ENCODE measurements at regions not wholly inside any gene's neighbourhood (a gene's known extent, or its start where the extent isn't known, plus 50 kb on each side); places are given as distances from the start of the nearest gene placed in this dataset.

- Histone ChIP-seq H3K9ac (ENCODE audit: insufficient read length, low read depth) (no peak overlapping the region), H3K27me3 (ENCODE audit: insufficient read depth, insufficient read length) (no peaks in the 10 kb centered on the region), H3K9me3 (ENCODE audit: insufficient read depth, low read length) (peaks cover 4% of the 10 kb centered on the region; the same call in 1 of the 2 replicates), H3K36me3 (ENCODE audit: insufficient read depth, insufficient read length, low read length) (no peaks in the 10 kb centered on the region), H3K4me1 (ENCODE audit: insufficient read depth, insufficient read length) (no peaks in the 10 kb centered on the region), H3K4me3 (ENCODE audit: insufficient read length, low read depth) (no peak overlapping the region)
- TF ChIP-seq SUZ12 (IDR thresholded peaks at IDR 0.05; ENCODE audit: extremely low read depth, insufficient read depth, insufficient read length) (no peak), ZNF274 (IDR thresholded peaks at IDR 0.05; ENCODE audit: low read depth, low read length) (no peak), YY1 (IDR thresholded peaks at IDR 0.05; ENCODE audit: insufficient read depth, insufficient read length) (no peak)
- DNase-seq (ENCODE audit: low read depth, low spot score) = no peak
These were observed 78.8 kb downstream of the SPRY2 start for GRCh38 chr13:80262051-80262695.

- H3K9me3 ChIP-seq (ENCODE audit: insufficient read depth, low read length) = peaks cover 2% of the 10 kb centered on the region; the same call in 1 of the 2 replicates
- H3K9ac ChIP-seq (ENCODE audit: insufficient read length, low read depth) = no peak overlapping the region
- no peak for DNase-seq (ENCODE audit: low read depth, low spot score)
- TF ChIP-seq ZNF274 (IDR thresholded peaks at IDR 0.05; ENCODE audit: low read depth, low read length) (no peak), SUZ12 (IDR thresholded peaks at IDR 0.05; ENCODE audit: extremely low read depth, insufficient read depth, insufficient read length) (no peak), YY1 (IDR thresholded peaks at IDR 0.05; ENCODE audit: insufficient read depth, insufficient read length) (no peak)
- no peaks in the 10 kb centered on the region for H3K27me3 ChIP-seq (ENCODE audit: insufficient read depth, insufficient read length)
- no peaks in the 10 kb centered on the region for H3K4me1 ChIP-seq (ENCODE audit: insufficient read depth, insufficient read length)
- H3K36me3 ChIP-seq (ENCODE audit: insufficient read depth, insufficient read length, low read length) = no peaks in the 10 kb centered on the region
- H3K4me3 ChIP-seq (ENCODE audit: insufficient read length, low read depth) = no peak overlapping the region
These were observed 81.8 kb downstream of the SPRY2 start for GRCh38 chr13:80259159-80259558.

DNA sequence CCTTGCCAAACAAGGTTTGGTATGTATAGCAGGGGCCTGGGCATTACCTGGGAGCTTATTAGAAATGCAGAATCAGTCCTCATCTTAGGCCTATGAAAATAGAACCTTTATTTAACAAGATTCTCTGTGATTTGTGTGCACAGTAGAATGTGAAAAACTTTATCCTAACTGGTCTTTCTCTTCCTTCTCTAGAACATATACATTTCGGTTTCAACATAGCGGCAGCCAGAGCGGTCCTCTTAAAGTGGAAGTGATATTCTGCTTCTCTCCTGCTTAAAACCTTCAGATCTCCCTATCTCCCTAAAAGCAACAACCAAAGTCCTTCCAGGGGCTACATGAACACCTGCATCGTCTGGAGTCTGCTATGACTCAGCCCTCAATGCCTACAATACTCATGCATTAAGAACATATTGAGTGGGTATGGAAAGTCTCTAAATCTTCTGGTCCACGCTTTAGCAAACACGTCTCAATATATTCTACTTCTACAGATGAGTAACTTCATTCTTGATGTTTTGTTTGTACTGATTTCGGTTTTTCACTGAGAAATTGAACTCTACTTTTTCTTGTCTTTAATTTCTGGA is 84.5 kb downstream of the SPRY2 start:
- DNase-seq (ENCODE audit: low read depth, low spot score) = no peak
- Histone ChIP-seq H3K9me3 (ENCODE audit: insufficient read depth, low read length) (no peaks in the 10 kb centered on the region), H3K36me3 (ENCODE audit: insufficient read depth, insufficient read length, low read length) (no peaks in the 10 kb centered on the region), H3K4me3 (ENCODE audit: insufficient read length, low read depth) (no peak overlapping the region), H3K9ac (ENCODE audit: insufficient read length, low read depth) (no peak overlapping the region), H3K4me1 (ENCODE audit: insufficient read depth, insufficient read length) (no peaks in the 10 kb centered on the region), H3K27me3 (ENCODE audit: insufficient read depth, insufficient read length) (no peaks in the 10 kb centered on the region)
- TF ChIP-seq YY1 (IDR thresholded peaks at IDR 0.05; ENCODE audit: insufficient read depth, insufficient read length) (no peak), SUZ12 (IDR thresholded peaks at IDR 0.05; ENCODE audit: extremely low read depth, insufficient read depth, insufficient read length) (no peak), ZNF274 (IDR thresholded peaks at IDR 0.05; ENCODE audit: low read depth, low read length) (no peak)

DNA sequence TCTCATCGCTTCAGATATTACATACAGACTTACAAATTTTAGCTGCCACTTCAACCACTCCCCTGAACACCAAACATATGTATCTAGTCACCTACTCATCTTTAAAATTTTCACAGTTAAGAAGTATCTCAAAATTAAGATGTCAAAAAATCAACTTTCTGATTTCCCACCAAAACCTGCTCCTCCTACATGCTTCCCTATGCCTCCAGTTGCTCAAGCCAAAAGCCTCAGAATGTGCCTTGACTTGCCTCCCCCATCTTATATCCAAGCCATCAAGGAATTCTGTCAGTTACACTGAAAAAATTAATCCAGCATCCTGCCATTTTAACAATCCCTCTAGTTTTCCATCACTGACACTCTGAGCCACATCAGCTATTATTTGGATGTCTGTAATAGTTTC is 85.0 kb downstream of the SPRY2 start:
- Histone ChIP-seq H3K9me3 (ENCODE audit: insufficient read depth, low read length) (no peaks in the 10 kb centered on the region), H3K36me3 (ENCODE audit: insufficient read depth, insufficient read length, low read length) (no peaks in the 10 kb centered on the region), H3K9ac (ENCODE audit: insufficient read length, low read depth) (no peak overlapping the region), H3K27me3 (ENCODE audit: insufficient read depth, insufficient read length) (no peaks in the 10 kb centered on the region), H3K4me1 (ENCODE audit: insufficient read depth, insufficient read length) (no peaks in the 10 kb centered on the region), H3K4me3 (ENCODE audit: insufficient read length, low read depth) (no peak overlapping the region)
- DNase-seq (ENCODE audit: low read depth, low spot score) = no peak
- no peak for TF ChIP-seq SUZ12 (IDR thresholded peaks at IDR 0.05; ENCODE audit: extremely low read depth, insufficient read depth, insufficient read length)
- no peak for TF ChIP-seq YY1 (IDR thresholded peaks at IDR 0.05; ENCODE audit: insufficient read depth, insufficient read length)
- TF ChIP-seq ZNF274 (IDR thresholded peaks at IDR 0.05; ENCODE audit: low read depth, low read length) = no peak

- Histone ChIP-seq H3K27me3 (ENCODE audit: insufficient read depth, insufficient read length) (no peaks in the 10 kb centered on the region), H3K9me3 (ENCODE audit: insufficient read depth, low read length) (no peaks in the 10 kb centered on the region), H3K4me1 (ENCODE audit: insufficient read depth, insufficient read length) (no peaks in the 10 kb centered on the region), H3K36me3 (ENCODE audit: insufficient read depth, insufficient read length, low read length) (no peaks in the 10 kb centered on the region), H3K4me3 (ENCODE audit: insufficient read length, low read depth) (no peak overlapping the region), H3K9ac (ENCODE audit: insufficient read length, low read depth) (no peak overlapping the region)
- no peak for DNase-seq (ENCODE audit: low read depth, low spot score)
- no peak for TF ChIP-seq SUZ12 (IDR thresholded peaks at IDR 0.05; ENCODE audit: extremely low read depth, insufficient read depth, insufficient read length)
- TF ChIP-seq YY1 (IDR thresholded peaks at IDR 0.05; ENCODE audit: insufficient read depth, insufficient read length) = no peak
- TF ChIP-seq ZNF274 (IDR thresholded peaks at IDR 0.05; ENCODE audit: low read depth, low read length) = no peak
These were observed 89.5 kb downstream of the SPRY2 start for GRCh38 chr13:80251403-80251802.

- Histone ChIP-seq H3K36me3 (ENCODE audit: insufficient read depth, insufficient read length, low read length) (no peaks in the 10 kb centered on the region), H3K27me3 (ENCODE audit: insufficient read depth, insufficient read length) (no peaks in the 10 kb centered on the region), H3K9me3 (ENCODE audit: insufficient read depth, low read length) (no peaks in the 10 kb centered on the region), H3K9ac (ENCODE audit: insufficient read length, low read depth) (no peak overlapping the region), H3K4me1 (ENCODE audit: insufficient read depth, insufficient read length) (no peaks in the 10 kb centered on the region), H3K4me3 (ENCODE audit: insufficient read length, low read depth) (no peak overlapping the region)
- TF ChIP-seq SUZ12 (IDR thresholded peaks at IDR 0.05; ENCODE audit: extremely low read depth, insufficient read depth, insufficient read length) (no peak), YY1 (IDR thresholded peaks at IDR 0.05; ENCODE audit: insufficient read depth, insufficient read length) (no peak), ZNF274 (IDR thresholded peaks at IDR 0.05; ENCODE audit: low read depth, low read length) (no peak)
- DNase-seq (ENCODE audit: low read depth, low spot score) = no peak
These were observed 90.6 kb downstream of the SPRY2 start for GRCh38 chr13:80250213-80250810.

DNA sequence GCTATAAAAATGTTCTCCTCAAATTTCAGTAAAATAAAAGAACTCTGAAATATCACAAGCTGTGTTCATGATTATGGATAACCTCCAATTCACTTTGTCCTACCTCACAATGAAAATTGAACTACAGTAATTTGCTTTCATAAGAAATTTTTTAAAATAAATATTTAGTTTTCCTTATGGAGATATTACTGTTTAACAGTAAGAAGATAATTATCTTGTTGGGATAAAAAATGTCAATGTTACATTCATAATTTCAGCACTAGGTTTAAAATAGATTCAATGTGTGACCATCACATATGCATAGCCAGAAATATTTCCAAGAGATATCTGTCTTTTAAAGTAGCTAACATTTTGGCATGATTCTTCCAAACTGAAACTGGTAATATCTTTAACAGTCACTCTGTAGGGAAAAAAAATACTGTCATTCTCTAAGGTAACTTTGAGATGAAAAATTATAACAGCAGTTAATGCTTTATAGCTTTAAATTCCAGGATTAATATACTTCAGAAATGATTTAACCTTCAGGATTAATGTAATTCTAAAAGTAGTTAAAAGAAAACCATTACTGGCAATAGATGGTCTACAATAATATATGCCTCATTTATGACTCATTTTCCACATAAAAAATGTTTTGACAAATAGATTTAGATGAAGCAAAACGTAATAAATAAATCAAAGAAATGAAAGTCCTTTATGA is 91.3 kb downstream of the SPRY2 start:
- no peak for DNase-seq (ENCODE audit: low read depth, low spot score)
- no peaks in the 10 kb centered on the region for H3K4me1 ChIP-seq (ENCODE audit: insufficient read depth, insufficient read length)
- H3K9ac ChIP-seq (ENCODE audit: insufficient read length, low read depth) = no peak overlapping the region
- TF ChIP-seq ZNF274 (IDR thresholded peaks at IDR 0.05; ENCODE audit: low read depth, low read length) = no peak
- TF ChIP-seq SUZ12 (IDR thresholded peaks at IDR 0.05; ENCODE audit: extremely low read depth, insufficient read depth, insufficient read length) = no peak
- TF ChIP-seq YY1 (IDR thresholded peaks at IDR 0.05; ENCODE audit: insufficient read depth, insufficient read length) = no peak
- H3K4me3 ChIP-seq (ENCODE audit: insufficient read length, low read depth) = no peak overlapping the region
- H3K9me3 ChIP-seq (ENCODE audit: insufficient read depth, low read length) = no peaks in the 10 kb centered on the region
- no peaks in the 10 kb centered on the region for H3K36me3 ChIP-seq (ENCODE audit: insufficient read depth, insufficient read length, low read length)
- no peaks in the 10 kb centered on the region for H3K27me3 ChIP-seq (ENCODE audit: insufficient read depth, insufficient read length)
